ENCODE measurements at regions not wholly inside any gene's neighbourhood (a gene's known extent, or its start where the extent isn't known, plus 50 kb on each side); places are given as distances from the start of the nearest gene placed in this dataset.
A peak's percentile ranks its signal among the peaks of the same experiment; 100 is the strongest.

DNA sequence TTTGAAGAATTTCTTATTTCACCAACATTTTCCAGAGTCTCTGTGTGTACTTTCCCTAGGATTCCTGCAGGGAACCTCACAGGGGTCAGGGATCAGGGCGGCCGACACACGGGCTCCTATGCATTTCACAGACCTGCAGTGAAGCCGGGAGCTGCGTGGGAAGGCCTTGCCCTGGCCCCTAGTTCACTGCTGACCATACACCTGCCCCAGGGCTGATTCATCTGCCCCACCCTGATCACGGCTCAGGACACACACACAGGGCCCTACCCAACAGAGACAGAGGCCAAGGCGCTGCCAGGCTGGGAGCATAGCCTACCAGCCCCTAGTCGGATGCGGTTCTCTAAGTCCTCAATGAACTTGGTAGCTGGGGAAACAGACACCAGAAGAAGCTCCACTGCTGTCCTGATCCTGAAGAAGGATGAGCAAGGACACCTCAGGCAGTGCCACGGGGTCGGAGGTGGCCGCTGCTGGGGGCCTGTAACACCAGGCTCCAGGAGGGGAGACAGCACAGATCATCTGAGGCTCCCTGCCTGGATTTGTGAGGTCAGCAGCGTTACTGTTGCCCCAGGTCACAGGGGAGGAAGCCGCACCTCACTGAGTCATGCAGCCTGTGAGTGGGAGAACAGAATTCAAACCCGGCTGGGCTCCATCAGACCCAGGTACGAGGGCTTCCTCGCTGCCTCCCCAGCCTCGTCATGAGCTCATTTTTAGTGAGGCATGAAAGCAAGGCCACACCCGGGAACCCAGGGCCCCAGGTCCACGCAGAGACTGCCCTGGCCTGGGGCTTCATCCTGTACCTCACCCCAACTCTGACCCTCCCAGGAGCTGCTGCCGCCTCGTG, 278.8 kb upstream of the PPP2R2D start:
- DNase-seq (ENCODE audit: low read depth), result peak; percentile 45

DNA sequence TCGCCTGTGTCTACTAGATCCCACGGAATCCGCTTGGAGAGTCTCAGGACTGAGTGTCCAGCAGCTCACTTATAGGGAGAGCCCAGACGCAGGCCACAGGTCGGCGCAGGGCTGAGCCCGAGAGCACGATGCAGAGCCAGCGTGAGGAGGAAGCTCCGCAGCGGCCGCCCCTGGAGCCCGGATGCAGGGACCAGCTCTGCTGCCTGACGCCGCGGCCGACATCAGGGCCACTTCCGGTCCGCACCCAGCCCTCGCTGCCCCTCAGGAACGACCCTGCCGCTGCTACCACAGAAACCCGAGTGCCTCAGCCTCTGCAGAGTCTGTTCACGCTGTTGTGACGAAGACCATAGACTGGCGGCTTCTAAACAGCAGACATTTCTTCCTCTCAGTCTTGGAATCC, 275.8 kb upstream of the PPP2R2D start:
- DNase-seq (ENCODE audit: low read depth), result no peak

DNA sequence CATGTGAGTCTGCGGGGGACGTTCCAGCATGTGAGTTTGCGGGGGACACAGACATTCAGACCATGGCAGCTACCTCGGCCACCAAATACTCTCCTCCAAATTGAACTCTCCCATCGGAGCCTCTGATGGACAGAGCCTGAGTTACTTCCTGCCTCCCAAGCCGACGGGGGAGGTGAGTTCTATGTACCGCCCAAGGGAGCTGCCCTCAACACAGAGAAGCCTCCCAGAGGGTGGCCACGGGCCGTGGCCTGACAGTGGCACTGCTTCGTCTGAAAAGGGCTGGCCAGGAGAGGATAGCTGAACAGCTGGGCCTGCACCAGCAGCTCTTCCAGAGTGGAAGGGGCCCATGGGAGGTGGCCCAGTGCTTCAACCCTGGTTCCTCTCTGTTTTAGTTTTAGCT, 274.5 kb upstream of the PPP2R2D start:
- no peak for DNase-seq (ENCODE audit: low read depth)

DNA sequence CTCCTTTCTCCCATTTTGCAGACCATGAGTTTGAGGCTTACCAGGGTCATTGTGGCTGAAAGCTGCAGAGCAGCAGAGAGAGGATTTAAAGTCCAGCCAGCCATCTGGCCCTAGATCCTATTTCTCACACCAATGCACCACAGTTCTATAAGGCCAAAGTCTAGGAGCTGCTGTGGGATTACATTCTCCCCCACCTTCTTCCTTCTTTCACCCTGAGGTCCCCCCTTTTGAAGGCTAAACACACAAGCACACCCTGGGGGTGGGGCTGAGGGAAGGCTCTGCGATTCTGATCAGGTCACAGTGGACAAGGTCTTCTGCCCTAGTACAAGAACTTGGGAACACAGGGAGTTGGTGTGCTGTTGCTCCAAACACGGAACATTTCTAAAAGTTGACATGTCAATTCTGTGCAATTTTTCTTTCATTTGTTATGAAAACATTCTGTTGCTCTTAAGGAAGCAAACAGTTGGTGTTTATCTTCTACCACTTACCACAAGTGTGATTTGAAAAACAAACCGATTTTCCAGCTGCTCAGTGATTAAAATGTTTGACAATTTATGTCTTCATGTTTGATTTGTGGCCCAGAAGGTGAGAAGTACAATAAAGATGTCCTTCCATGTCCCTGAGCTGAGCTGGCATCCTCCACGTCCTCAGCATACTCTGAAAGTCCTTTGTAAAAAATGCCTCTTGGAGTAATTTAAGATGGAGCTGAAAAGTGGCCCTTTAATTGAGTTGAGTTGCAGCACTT, 271.6 kb upstream of the PPP2R2D start:
- DNase-seq (ENCODE audit: low read depth), result no peak

DNA sequence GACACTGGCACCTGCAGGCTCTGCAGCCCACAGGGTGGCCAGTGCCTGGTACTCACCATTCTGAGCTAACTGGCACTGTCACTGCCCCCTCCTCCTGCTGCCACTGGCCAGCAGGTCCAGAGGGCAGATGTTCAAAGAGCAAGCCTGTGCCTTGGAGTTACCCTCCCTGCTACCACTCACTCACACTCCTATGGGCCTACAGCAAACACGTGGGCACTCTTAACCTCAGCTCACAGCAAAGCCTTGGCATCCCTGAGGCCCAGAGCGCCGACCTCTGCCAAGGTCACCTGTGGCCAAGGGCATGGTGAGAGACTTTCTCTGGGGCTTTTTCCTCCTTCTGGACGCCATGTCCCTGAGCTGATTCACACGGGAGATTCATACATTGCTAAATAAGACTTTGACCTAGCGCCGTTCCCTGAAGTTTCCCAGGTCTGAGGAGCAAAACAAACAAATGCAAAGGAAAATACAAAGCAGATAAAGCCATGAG, 270.0 kb upstream of the PPP2R2D start:
- no peak for DNase-seq (ENCODE audit: low read depth)

DNA sequence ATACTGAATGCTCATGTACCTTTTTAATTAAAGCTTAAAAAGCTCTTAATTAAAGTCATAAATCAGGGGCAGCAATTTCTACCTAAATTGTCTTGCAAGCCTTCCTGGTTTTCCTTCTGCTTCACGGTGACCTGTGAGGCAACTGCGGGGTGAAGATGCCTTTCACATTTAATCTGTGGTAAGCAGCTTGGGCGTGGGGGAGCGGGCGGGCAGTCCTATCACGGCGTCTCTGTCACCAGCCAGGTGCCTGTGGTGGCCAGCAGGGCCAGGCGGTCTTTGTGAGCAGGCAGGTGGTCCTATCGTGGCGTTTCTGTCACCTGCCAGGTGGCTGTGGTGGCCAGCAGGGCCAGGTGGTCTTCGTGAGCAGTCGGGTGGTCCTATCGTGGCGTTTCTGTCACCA, 269.2 kb upstream of the PPP2R2D start:
- DNase-seq (ENCODE audit: low read depth), result no peak

DNA sequence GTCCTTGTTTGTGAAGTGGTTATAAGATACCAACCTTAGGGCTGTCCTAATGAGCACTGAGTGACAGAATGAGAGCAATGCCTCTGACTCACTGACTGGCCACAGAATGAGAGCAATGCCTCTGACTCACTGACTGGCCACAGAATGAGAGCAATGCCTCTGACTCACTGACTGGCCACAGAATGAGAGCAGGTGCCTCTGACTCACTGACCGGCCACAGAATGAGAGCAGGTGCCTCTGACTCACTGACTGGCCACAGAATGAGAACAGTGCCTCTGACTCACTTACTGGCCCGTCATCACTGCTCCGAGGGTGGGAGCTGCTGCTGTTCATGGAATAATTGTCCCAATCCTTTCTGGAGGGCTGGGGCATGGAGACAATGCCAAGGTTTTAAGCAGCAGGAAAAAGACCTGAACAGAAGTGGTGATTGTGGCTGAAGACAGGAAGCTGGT, 265.2 kb upstream of the PPP2R2D start:
- DNase-seq (ENCODE audit: low read depth), result peak; percentile 56

DNA sequence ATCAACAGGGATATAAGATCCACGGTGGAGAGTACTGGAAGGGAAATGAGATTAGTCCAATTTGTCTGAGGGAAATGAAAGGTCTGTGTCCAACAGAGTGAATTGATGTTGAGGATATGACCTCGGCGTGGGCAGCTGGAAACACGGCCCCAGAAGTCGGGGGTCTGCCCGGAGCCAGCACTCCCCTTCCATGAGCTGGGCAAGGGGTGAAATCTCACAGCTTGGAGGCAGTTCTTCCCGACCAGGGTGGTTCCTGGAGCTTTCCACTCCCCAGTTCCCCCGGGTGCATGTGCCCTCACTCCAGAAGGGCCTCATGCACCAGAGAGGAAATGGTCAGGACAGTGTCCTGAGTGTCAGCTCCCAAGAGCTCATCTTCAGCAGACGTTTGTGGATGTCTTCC, 264.7 kb upstream of the PPP2R2D start:
- no peak for DNase-seq (ENCODE audit: low read depth)

DNA sequence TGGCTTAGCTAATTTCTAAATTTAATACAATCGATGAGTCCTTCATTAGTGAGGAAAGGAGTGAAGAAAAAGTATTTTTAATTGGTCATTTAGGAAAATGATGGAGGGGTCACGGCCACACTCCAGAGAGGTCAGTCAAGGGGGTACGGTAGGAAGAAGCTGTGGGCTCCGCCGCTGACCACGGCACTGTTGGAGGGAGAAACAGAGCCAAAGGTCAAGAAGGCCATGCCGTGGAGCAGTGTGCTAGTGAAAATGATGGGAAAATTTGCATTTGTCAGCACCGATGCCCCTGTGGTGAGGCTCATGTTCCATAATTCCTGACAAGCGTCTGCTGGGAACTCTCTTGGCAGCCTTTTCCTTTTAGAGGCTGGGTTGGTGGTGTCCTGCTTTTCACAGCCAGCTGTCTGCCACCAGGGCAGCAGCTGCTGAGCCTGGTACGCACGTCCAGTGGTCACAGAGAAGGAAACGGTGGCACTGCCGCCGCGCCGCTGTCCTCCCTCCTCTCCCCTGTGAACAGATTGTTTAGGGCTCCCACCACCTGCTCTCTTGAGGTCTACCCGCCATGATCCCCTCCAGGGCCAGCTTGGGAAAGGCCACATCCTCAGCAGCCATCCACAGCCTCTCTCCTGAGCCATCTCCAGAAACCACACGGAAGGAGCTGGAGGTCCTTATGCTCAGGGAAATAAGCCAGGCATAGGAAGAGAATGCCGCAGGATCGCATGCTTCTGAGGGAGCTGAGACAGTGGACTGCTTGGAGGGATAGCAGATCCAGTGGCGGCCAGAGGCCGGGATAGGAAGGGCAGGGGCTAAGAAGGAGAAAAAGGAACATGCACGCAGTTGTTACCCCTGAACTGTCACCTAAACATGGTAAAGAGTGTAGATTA, 263.7 kb upstream of the PPP2R2D start:
- no peak for DNase-seq (ENCODE audit: low read depth)

DNA sequence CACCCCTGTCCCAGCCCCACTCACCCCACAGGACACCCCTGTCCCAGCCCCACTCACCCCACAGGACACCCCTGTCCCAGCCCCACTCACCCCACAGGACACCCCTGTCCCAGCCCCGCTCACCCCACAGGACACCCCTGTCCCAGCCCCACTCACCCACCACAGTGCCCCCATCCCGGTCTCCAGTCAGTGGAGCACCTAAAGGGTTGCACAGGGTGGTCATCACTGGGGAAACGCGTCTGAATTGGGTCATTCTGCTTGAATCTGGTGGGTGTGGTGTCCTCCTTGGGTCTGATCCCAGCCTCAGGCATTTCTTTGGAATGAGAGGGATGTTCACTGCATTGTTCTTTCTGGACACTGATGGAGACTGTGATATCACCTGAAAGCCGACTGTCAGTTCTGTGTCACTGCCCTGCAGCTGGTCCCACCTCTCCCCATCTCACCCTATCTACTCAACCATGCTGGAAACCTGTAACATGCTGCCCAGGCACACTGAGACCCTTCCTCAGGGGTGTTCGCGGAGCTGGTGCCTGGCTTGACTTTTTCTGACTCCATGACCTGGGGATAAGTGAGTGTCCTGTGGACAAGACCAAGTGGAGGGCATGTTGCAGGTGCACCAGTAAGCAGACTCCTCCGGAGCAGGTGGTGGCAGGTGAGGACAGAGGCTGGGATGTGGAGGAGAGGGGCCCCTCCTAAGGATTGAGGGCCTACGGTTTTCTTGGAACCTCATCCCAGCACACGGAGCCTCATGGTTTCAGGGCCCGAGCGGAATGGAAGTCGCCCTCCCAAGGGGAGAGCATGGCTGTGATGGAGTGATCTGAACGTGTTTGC, 262.5 kb upstream of the PPP2R2D start:
- DNase-seq (ENCODE audit: low read depth), result no peak

DNA sequence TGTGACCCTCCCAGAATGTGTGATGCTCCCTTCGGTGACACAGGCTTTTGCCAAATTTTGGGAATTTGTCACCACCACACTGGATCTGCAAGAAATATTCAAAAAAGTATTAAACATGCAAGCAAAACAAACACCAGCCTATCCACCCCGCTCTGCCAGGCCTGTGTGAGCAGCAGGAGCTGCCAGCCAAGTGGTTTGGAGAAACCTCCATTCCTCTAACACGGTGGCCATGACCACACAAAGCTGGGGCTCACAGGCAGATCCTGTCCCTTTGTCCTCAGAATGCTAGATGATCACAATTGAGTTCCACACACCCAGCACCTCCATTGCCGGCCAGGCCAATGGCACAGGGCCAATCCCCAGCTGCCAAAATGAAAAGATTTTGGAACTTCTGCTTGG, 261.9 kb upstream of the PPP2R2D start:
- no peak for DNase-seq (ENCODE audit: low read depth)

DNA sequence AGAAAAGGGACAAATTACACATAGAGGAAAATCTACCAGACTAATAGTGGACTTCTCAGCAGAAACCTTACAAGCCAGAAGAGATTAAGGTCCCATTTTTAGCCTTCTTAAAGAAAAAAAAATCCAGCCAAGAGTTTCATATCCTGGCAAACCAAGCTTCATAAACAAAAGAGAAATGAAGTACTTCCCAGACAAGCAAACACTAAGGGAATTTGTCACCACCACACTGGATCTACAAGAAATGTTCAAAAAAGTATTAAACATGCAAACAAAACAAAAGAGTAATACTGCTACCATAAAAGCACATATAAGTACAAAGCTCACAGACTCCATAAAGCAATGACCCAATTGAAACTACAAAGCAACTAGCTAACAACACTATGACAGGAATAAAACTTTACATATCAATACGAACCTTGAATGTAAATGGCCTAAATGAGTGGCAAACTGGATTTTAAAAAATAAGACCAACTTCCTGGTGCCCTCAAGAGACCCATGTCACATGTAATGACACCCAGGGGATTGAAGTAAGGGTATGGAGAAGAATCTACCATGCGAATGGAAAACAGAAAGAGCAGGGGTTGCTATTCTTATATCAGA, 260.7 kb upstream of the PPP2R2D start:
- DNase-seq (ENCODE audit: low read depth), result no peak

DNA sequence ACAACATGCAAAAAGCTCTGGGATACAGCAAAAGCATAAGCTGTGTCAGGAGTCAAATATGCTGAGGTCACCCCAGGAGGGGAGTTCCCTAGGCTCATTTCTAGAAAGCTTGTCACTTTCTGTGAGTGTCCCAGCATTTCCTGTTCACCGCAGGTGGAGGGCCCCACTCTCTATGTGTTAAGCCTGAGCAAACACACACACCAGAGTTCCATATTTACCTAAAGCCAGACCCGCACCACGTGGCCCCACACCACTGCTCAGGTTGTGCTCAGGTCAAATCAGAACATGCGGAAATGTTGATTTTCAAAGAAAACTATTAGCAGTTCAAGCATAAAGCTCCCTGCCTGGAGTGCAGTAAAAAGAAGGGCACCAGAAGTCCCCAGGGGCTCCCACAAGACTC, 259.6 kb upstream of the PPP2R2D start:
- no peak for DNase-seq (ENCODE audit: low read depth)

DNA sequence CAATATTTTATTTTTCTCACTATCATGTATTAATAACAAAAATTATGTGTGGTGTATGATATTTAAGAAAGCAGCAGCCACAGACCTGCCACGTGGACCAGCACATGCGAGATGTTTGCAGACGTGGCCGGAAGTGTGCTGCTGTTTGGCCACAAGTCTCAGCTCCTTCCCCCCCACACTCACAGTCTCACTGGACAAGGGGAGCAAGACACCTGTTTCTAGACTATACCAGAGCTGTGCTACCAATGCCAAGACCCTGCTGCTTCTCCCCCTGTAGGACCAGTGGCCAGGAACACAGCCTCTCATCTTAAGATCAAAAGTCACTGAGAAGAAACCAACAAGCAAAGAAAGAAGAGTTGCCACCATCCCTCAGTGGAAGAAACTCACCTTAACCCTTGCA, 258.9 kb upstream of the PPP2R2D start:
- DNase-seq (ENCODE audit: low read depth), result no peak

DNA sequence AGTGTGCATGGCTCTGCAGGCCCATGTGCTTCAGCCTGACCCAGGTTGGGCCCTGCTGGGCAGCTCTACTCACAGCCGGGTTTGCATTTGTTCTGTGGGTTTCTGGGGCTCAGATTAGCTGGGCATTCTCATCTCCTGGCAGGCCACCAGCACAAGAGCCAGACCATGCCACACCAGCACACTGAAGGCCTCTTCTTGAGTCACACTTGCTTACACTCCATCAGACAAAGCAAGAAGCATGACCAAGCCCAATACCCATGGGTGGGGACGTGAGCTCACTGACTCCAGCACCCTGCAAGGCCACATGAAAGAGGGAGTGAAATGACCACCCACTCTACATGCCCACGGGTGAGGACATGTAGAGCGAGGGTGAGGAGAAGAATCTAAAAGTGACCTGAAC, 257.8 kb upstream of the PPP2R2D start:
- DNase-seq (ENCODE audit: low read depth), result no peak

DNA sequence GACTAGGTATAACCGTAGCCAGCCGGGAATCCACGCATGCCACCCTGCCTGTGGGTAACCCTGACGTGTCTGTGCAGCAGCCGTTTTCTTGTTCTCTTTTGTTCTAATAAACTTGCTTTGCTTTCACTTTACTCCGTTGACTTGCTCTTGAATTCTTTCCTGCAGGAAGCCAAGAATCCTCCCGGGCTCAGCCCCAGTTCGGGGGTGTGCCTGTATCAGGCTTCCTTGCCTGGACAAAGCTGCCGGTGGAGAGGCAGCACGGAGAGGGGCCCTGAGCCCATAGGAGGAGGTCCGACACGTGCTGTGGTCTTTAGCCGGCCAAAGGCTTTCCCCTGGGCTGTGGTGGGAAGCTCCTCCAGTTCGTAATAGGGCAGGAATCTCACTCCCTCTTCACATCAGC, 256.5 kb upstream of the PPP2R2D start:
- DNase-seq (ENCODE audit: low read depth), result no peak

DNA sequence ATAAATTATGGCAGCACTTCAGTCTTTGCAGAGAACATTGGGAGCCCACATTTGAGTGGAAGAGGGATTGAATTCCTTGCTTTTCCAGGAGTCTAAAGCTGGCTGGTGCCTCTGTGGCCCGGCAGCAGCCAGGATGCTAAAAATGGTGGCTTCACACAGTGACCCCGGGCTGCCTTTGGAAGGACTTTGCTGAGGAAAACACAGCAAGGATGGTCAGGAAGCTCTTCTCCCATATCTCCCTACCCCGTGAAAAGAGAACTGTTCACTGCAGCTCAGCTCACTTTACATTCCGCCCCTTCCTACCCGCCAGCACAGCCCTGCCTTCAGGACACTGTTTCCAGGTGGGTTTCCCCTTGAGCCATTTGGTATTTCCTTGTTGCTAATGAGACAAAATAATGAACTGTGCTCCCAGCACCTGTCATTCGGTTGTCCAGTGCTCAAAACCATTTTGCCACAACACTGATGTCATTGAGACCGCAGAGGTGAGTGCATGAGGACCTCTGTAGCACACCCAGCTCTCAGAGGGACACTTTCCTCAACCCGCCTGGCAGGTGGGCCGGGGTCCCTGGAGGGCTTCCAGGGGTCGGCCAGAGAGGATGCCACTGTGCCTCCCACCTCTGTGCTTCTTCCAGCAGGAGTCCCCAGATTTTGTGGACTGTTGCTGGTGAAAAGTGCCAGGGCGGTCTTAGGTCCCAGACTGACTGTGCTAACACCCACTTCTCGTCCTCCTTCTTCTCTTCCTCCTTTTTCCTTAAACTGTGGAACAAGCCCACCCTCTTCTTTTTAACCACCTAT, 255.7 kb upstream of the PPP2R2D start:
- DNase-seq (ENCODE audit: low read depth), result no peak

DNA sequence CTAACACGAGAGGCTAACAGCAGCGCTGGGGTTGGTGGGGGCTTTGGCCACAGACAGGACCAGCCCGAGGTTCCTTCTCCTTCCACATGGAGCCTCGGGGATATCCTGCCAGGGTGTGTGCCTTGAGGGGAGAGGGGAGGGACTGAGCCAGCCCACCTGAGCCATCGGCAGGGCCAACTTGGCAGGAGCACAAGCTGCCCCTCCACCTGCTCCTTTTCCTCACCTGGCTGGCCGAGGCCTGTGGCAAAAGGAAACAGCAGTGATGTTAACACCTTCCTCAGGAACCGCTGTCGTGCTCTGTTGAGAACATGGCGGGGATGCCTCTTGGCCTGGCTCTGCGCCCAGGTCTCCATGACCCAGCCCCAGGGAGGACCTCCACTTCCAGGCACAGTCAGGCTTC, 255.1 kb upstream of the PPP2R2D start:
- DNase-seq (ENCODE audit: low read depth), result no peak
